ENCODE measurements at regions not wholly inside any gene's neighbourhood (a gene's known extent, or its start where the extent isn't known, plus 50 kb on each side); places are given as distances from the start of the nearest gene placed in this dataset.

GRCh38 chr3:117695871-117696645 is 986.5 kb downstream of the TUSC7 start:
- no peak for DNase-seq

- no peak for DNase-seq
These were observed 987.4 kb downstream of the TUSC7 start for GRCh38 chr3:117696851-117697407.

GRCh38 chr3:117699058-117699457 is 989.5 kb downstream of the TUSC7 start:
- DNase-seq: no peak

GRCh38 chr3:117700573-117701360 is 991.2 kb downstream of the TUSC7 start:
- DNase-seq: no peak

- DNase-seq: no peak
These were observed 995.4 kb downstream of the TUSC7 start for GRCh38 chr3:117705011-117705410.

GRCh38 chr3:117706037-117706436 is 996.5 kb downstream of the TUSC7 start:
- no peak for DNase-seq

GRCh38 chr3:117706756-117707155 is 997.2 kb downstream of the TUSC7 start:
- DNase-seq: no peak

GRCh38 chr3:117708601-117709000 is 999.0 kb downstream of the TUSC7 start:
- no peak for DNase-seq

GRCh38 chr3:117709108-117709507 is 999.5 kb downstream of the TUSC7 start:
- no peak for DNase-seq

- DNase-seq: no peak
These were observed 1000.9 kb downstream of the TUSC7 start for GRCh38 chr3:117710501-117710900.

GRCh38 chr3:117719316-117719926 is 1009.8 kb downstream of the TUSC7 start:
- DNase-seq: no peak

- no peak for DNase-seq
These were observed 1012.3 kb downstream of the TUSC7 start for GRCh38 chr3:117721866-117722265.

GRCh38 chr3:117722856-117723255 is 1013.3 kb downstream of the TUSC7 start:
- no peak for DNase-seq

GRCh38 chr3:117723825-117724224 is 1014.2 kb downstream of the TUSC7 start:
- DNase-seq: no peak

GRCh38 chr3:117725314-117725713 is 1015.7 kb downstream of the TUSC7 start:
- DNase-seq: no peak

- DNase-seq: no peak
These were observed 1017.2 kb downstream of the TUSC7 start for GRCh38 chr3:117726776-117727175.

GRCh38 chr3:117728226-117728625 is 1018.6 kb downstream of the TUSC7 start:
- DNase-seq: no peak

- no peak for DNase-seq
These were observed 1024.9 kb downstream of the TUSC7 start for GRCh38 chr3:117734496-117734895.

GRCh38 chr3:117735481-117736101 is 1026.0 kb downstream of the TUSC7 start:
- no peak for DNase-seq

- DNase-seq: no peak
These were observed 1027.3 kb downstream of the TUSC7 start for GRCh38 chr3:117736846-117737245.

GRCh38 chr3:117743993-117744392 is 1034.4 kb downstream of the TUSC7 start:
- DNase-seq: no peak

GRCh38 chr3:117744935-117745334 is 1035.4 kb downstream of the TUSC7 start:
- DNase-seq: no peak

GRCh38 chr3:117745516-117745915 is 1035.9 kb downstream of the TUSC7 start:
- DNase-seq: no peak
